ENCODE measurements at regions not wholly inside any gene's neighbourhood (a gene's known extent, or its start where the extent isn't known, plus 50 kb on each side); places are given as distances from the start of the nearest gene placed in this dataset.

DNA sequence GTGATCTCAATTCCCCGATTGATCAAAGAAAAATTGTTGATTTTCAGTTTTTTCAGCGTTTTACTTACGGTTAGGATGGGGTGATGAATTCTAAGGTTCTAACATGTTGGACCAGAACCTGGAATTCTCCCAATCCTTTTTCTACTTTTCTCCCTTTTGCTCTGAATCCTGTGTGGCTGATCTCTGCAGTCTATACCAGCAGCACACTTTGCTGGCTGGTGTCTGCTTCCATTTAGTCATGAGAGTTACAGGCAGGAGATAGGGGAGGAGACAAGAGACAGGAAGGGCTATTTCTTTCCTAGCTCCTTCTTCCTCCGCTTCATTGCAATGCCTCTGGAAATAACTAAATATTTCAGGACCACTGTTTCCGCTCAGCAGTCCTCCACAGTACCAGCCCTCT, 623.9 kb downstream of the CENPC start:
- H3K36me3 ChIP-seq = no peaks in the 10 kb centered on the region
- no peaks in the 10 kb centered on the region for H3K27me3 ChIP-seq
- no peak overlapping the region for H3K4me3 ChIP-seq
- TF ChIP-seq POLR2A (IDR thresholded peaks at IDR 0.05; ENCODE audit: low read depth) (no peak), POLR2AphosphoS5 (IDR thresholded peaks at IDR 0.05) (no peak), EP300 (IDR thresholded peaks at IDR 0.05) (no peak)
- TF ChIP-seq, protein P1, sequence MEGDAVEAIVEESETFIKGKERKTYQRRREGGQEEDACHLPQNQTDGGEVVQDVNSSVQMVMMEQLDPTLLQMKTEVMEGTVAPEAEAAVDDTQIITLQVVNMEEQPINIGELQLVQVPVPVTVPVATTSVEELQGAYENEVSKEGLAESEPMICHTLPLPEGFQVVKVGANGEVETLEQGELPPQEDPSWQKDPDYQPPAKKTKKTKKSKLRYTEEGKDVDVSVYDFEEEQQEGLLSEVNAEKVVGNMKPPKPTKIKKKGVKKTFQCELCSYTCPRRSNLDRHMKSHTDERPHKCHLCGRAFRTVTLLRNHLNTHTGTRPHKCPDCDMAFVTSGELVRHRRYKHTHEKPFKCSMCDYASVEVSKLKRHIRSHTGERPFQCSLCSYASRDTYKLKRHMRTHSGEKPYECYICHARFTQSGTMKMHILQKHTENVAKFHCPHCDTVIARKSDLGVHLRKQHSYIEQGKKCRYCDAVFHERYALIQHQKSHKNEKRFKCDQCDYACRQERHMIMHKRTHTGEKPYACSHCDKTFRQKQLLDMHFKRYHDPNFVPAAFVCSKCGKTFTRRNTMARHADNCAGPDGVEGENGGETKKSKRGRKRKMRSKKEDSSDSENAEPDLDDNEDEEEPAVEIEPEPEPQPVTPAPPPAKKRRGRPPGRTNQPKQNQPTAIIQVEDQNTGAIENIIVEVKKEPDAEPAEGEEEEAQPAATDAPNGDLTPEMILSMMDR (IDR thresholded peaks at IDR 0.05) = no peak
- peaks cover 0 to 3% (median 0%) of the 10 kb centered on the region in 4 donors for H3K4me1 ChIP-seq
- 78% methylated on average over 5 of the region's 5 CpGs for WGBS
- no peaks in the 10 kb centered on the region for H3K9me3 ChIP-seq
- intact Hi-C loops (cut with DNase I) = no loop called here
- no peak for DNase-seq (ENCODE audit: extremely low spot score)
- no peak overlapping the region for H3K27ac ChIP-seq (replicated peaks in 1 of 4)

DNA sequence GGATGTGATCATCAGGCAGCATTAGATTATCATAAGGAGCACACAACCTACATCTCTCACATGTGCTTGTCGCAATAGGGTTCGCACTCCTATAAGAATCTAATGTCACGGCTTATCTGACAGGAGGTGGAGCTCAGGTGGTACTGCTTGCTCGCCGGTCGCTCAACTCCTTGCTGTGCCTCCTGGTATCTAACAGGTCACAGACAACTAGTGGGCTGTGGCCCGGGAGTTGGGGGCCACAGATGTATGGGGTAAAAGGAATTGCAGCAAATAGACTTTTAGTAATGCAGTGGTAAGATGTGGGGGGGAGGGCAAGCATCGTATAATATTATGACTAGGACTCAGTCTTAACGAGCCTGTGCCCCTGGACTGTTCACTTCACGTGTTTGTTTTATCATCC, 624.8 kb downstream of the CENPC start:
- Histone ChIP-seq H3K4me1 (peaks cover 0 to 3% (median 0%) of the 10 kb centered on the region in 4 donors), H3K27me3 (no peaks in the 10 kb centered on the region), H3K9me3 (no peaks in the 10 kb centered on the region), H3K27ac (replicated peaks in 1 of 4) (no peak overlapping the region), H3K4me3 (no peak overlapping the region), H3K36me3 (no peaks in the 10 kb centered on the region)
- DNase-seq (ENCODE audit: extremely low spot score) = no peak
- 86% methylated on average over 10 of the region's 10 CpGs for WGBS
- intact Hi-C loops (cut with DNase I) = no loop called here
- no peak for TF ChIP-seq POLR2A (IDR thresholded peaks at IDR 0.05; ENCODE audit: low read depth)
- TF ChIP-seq, protein P1 (IDR thresholded peaks at IDR 0.05) = no peak

DNA sequence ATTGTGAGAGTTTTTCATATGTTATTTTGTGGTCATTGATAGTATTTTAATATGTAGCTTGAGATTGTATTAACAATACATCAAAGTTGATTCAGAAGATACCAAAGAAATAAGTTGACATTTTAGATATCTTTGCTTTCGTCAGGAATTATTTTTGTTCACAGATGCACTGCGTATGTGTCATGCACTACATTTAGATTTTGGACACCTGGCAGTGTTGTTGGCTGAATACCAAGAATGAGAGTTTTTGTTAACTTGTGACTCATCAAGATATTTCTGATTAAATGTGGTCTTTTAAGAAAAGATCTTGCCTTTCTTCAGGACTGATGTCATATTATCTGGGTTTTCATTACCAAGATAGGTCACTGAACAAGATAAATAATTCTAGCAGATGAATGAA, 633.4 kb downstream of the CENPC start:
- intact Hi-C loops (cut with DNase I) = no loop called here
- TF ChIP-seq EP300 (IDR thresholded peaks at IDR 0.05) = no peak
- TF ChIP-seq POLR2AphosphoS5 (IDR thresholded peaks at IDR 0.05) = no peak
- TF ChIP-seq POLR2A (IDR thresholded peaks at IDR 0.05; ENCODE audit: low read depth) = no peak
- TF ChIP-seq, protein P1 (IDR thresholded peaks at IDR 0.05) = no peak
- Histone ChIP-seq H3K9me3 (no peaks in the 10 kb centered on the region), H3K36me3 (no peaks in the 10 kb centered on the region), H3K27me3 (no peaks in the 10 kb centered on the region), H3K4me3 (no peak overlapping the region), H3K4me1 (peaks cover 0 to 5% (median 0%) of the 10 kb centered on the region in 4 donors), H3K27ac (replicated peaks in 1 of 4) (no peak overlapping the region)
- 24% methylated on average over 2 of the region's 2 CpGs for WGBS
- no peak for DNase-seq (ENCODE audit: extremely low spot score)

DNA sequence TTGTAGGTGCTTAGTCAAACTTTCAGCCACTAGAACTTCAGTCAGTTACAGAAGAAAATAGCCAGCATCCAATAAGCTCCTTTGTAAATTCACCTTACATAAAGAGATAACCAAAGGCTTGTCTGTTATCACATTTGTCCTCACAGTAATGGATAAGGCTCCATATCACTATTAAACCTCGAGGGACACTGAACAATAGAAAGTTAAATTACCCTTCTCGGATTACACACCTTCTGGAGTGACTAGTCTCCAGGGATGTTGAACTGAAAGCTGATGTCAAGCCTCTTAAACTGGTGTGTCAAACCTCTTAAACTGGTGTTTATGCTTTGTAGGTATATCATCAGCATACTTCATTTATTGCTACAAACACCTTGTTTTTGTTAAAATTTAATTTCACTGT, 639.0 kb downstream of the CENPC start:
- Histone ChIP-seq H3K27me3 (no peaks in the 10 kb centered on the region), H3K27ac (replicated peaks in 1 of 4) (no peak overlapping the region), H3K36me3 (no peaks in the 10 kb centered on the region), H3K9me3 (no peaks in the 10 kb centered on the region), H3K4me3 (no peak overlapping the region), H3K4me1 (no peaks in the 10 kb centered on the region)
- intact Hi-C loops (cut with DNase I) = no loop called here
- TF ChIP-seq POLR2AphosphoS5 (IDR thresholded peaks at IDR 0.05) (no peak), EP300 (IDR thresholded peaks at IDR 0.05) (no peak), POLR2A (IDR thresholded peaks at IDR 0.05; ENCODE audit: low read depth) (no peak)
- TF ChIP-seq, protein P1 (IDR thresholded peaks at IDR 0.05) = no peak
- WGBS = 52% methylated on average over 2 of the region's 2 CpGs
- no peak for DNase-seq (ENCODE audit: extremely low spot score)

DNA sequence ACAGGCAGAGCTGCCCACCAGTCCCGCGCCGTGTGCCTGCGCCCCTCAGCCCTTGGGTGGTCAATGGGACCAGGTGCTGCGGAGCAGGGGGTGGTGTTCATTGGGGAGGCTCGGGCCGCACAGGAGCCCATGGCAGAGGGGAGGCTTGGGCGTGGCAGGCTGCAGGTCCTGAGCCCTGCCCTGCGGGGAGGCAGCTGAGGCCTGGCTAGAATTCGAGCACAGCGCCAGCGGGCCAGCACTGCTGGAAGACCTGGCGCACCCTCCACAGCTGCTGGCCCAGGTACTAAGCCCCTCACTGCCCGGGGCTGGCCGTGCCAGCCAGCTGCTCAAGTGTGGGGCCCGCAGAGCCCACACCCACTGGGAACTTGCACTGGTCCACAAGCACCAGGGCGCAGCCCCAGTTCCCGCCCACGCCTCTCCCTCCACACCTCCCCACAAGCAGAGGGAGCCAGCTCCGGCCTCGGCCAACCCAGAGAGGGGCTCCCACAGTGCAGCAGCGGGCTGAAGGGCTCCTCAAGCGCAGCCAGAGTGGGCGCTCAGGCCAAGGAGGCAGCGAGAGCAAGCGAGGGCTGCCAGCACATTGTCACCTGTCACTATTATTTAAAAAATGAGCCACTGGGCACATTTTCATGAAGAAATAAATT, 645.8 kb downstream of the CENPC start:
- DNase-seq (ENCODE audit: extremely low spot score) = no peak
- Histone ChIP-seq H3K36me3 (no peaks in the 10 kb centered on the region), H3K27ac (replicated peaks in 1 of 4) (no peak overlapping the region), H3K9me3 (peaks cover 0 to 13% (median 5%) of the 10 kb centered on the region in 4 donors), H3K27me3 (no peaks in the 10 kb centered on the region), H3K4me3 (no peak overlapping the region), H3K4me1 (no peaks in the 10 kb centered on the region)
- no CpG with 5 or more reads among the region's 26 CpGs for WGBS
- intact Hi-C loops (cut with DNase I) = no loop called here
- no peak for TF ChIP-seq POLR2A (IDR thresholded peaks at IDR 0.05; ENCODE audit: low read depth)
- no peak for TF ChIP-seq EP300 (IDR thresholded peaks at IDR 0.05)
- TF ChIP-seq POLR2AphosphoS5 (IDR thresholded peaks at IDR 0.05) = no peak
- TF ChIP-seq, protein P1 (IDR thresholded peaks at IDR 0.05) = no peak

Data from esophagus muscularis mucosa (tissue), 4 donors.